ENCODE measurements at regions not wholly inside any gene's neighbourhood (a gene's known extent, or its start where the extent isn't known, plus 50 kb on each side); places are given as distances from the start of the nearest gene placed in this dataset.

DNA sequence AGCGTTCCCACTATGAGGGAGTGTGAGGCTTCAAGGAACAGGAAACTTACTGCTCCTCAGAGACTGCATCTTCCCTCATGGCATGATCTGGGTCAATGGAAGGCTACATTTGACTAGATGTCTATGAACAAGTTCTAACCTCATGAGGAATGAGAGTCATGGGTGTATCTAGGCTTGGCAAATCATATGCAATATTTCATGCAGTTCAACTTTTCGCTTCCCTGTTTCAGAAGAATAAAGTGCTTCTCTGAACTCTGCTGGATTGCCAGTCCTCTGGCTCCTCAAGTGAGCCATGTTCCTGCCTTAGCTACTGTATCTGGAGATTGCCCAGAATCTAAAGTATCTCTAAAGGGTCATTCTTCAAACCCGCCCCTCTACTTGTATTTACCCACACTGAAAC, 54.3 kb upstream of the SEMA3A start:
- no peak overlapping the region for H3K4me3 Mint-ChIP-seq
- H3K27me3 Mint-ChIP-seq (ENCODE audit: low read depth), result no peaks in the 10 kb centered on the region
- peaks cover 10% of the 10 kb centered on the region for H3K36me3 Mint-ChIP-seq (ENCODE audit: low read depth)
- no peak overlapping the region for H3K27ac Mint-ChIP-seq (ENCODE audit: unreplicated experiment)
- DNase-seq (ENCODE audit: low read depth, low spot score), result no peak
- H3K4me1 Mint-ChIP-seq, result peaks cover 26% of the 10 kb centered on the region
- TF ChIP-seq, protein P1, sequence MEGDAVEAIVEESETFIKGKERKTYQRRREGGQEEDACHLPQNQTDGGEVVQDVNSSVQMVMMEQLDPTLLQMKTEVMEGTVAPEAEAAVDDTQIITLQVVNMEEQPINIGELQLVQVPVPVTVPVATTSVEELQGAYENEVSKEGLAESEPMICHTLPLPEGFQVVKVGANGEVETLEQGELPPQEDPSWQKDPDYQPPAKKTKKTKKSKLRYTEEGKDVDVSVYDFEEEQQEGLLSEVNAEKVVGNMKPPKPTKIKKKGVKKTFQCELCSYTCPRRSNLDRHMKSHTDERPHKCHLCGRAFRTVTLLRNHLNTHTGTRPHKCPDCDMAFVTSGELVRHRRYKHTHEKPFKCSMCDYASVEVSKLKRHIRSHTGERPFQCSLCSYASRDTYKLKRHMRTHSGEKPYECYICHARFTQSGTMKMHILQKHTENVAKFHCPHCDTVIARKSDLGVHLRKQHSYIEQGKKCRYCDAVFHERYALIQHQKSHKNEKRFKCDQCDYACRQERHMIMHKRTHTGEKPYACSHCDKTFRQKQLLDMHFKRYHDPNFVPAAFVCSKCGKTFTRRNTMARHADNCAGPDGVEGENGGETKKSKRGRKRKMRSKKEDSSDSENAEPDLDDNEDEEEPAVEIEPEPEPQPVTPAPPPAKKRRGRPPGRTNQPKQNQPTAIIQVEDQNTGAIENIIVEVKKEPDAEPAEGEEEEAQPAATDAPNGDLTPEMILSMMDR (conservative IDR thresholded peaks at IDR 0.05), result no peak
- peaks cover 10% of the 10 kb centered on the region for H3K9me3 Mint-ChIP-seq

DNA sequence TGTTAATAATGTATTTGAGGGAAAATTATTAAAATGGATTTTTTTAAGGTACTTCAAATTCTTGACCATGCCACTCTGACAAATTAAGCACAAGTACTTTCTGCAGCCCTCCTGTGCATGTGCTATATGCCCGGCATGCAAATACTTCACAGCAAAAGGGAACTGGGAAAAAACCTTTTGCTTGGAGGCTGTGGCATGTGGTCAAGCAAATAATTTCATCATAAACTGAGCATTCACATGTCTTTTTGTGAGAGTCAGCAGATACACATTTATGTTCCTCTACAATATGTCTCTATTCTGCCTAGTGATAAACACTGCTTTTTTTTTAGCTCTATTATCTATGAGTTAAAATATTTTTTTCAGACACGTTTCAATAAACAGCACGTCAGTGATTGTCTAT, 53.7 kb upstream of the SEMA3A start:
- H3K4me3 Mint-ChIP-seq, result no peak overlapping the region
- peaks cover 16% of the 10 kb centered on the region for H3K9me3 Mint-ChIP-seq
- no peaks in the 10 kb centered on the region for H3K27me3 Mint-ChIP-seq (ENCODE audit: low read depth)
- peaks cover 26% of the 10 kb centered on the region for H3K4me1 Mint-ChIP-seq
- peaks cover 14% of the 10 kb centered on the region for H3K36me3 Mint-ChIP-seq (ENCODE audit: low read depth)
- TF ChIP-seq, protein P1 (conservative IDR thresholded peaks at IDR 0.05), result no peak
- H3K27ac Mint-ChIP-seq (ENCODE audit: unreplicated experiment), result no peak overlapping the region
- DNase-seq (ENCODE audit: low read depth, low spot score), result no peak

DNA sequence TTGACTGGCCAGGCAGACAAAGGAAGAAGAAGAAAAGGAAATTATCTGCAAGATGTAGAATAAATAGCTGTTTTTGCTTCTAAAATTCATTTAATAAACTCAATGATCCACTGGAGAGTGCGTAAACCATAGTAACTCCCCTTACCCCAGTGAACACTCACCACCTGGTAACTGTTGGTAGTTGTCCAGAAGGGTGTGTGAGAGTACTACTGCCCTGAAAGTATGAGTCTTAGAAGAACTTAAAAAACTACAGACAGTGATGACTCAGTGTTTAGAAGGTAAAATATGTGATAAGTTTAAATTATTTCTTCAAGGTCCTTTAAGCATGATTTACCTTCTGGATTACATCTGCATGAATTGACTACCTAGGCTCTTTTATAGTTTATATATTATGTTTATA, 53.0 kb upstream of the SEMA3A start:
- Mint-ChIP-seq H3K27ac (ENCODE audit: unreplicated experiment) (no peak overlapping the region), H3K4me3 (no peak overlapping the region), H3K27me3 (ENCODE audit: low read depth) (no peaks in the 10 kb centered on the region), H3K9me3 (peaks cover 19% of the 10 kb centered on the region), H3K4me1 (peaks cover 26% of the 10 kb centered on the region), H3K36me3 (ENCODE audit: low read depth) (peaks cover 19% of the 10 kb centered on the region)
- no peak for DNase-seq (ENCODE audit: low read depth, low spot score)
- TF ChIP-seq, protein P1 (conservative IDR thresholded peaks at IDR 0.05), result no peak

DNA sequence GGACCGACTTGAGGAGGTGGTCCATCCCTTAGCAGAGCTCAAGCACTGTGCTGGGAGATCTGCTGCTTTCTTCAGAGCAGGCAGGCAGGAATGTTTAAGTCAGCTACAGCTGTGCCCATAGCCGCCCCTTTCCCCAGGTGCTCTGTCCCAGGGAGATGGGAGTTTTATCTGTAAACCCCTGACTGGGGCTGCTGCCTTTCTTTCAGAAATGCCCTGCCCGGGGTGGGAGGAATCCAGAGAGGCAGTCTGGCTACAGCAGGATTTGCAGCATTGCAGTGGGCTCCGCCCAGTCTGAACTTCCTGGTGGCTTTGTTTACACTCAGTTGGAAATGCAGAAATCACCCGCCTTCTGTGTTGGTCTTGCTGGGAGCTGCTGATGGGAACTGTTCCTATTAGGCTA, 51.2 kb upstream of the SEMA3A start:
- TF ChIP-seq, protein P1 (conservative IDR thresholded peaks at IDR 0.05), result no peak
- no peak overlapping the region for H3K4me3 Mint-ChIP-seq
- H3K27ac Mint-ChIP-seq (ENCODE audit: unreplicated experiment), result no peak overlapping the region
- DNase-seq (ENCODE audit: low read depth, low spot score), result no peak
- H3K9me3 Mint-ChIP-seq, result peaks cover 34% of the 10 kb centered on the region
- H3K4me1 Mint-ChIP-seq, result peaks cover 13% of the 10 kb centered on the region
- peaks cover 23% of the 10 kb centered on the region for H3K36me3 Mint-ChIP-seq (ENCODE audit: low read depth)
- no peaks in the 10 kb centered on the region for H3K27me3 Mint-ChIP-seq (ENCODE audit: low read depth)
